ENCODE measurements at regions not wholly inside any gene's neighbourhood (a gene's known extent, or its start where the extent isn't known, plus 50 kb on each side); places are given as distances from the start of the nearest gene placed in this dataset.

DNA sequence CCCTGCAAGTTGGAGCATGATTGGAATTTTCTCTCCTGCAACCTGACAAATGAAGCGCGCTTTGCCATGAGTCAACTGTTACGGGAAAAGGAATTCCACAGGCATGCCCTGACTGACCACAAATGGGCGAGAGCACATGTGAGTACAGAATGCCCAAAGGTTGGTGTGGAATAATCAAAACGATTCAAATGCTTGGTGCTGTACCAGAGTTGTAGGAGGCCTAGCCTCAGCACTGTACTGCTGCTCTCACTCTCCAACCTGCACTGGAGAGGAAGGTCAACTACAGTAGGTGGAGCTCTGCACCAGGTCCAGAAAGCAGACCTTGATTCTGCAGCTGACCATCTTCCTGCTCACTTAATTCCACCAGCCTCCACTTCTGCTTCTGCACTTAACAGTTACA lies 406.9 kb upstream of the ACTBL2 start:
- Histone ChIP-seq H3K9ac (ENCODE audit: low read depth in 1 of 2, low read length in 2 of 2) (no peak overlapping the region), H3K4me1 (ENCODE audit: control insufficient read depth in 4 of 4, insufficient read depth in 4 of 4, low read length in 3 of 4) (no peaks in the 10 kb centered on the region), H3K9me3 (ENCODE audit: control insufficient read depth in 4 of 4, low read length in 3 of 4) (no peaks in the 10 kb centered on the region), H3K27ac (ENCODE audit: low read depth in 1 of 2, low read length in 2 of 2) (no peak overlapping the region), H3K36me3 (ENCODE audit: control insufficient read depth in 4 of 4, insufficient read depth in 3 of 4, low read depth in 1 of 4, low read length in 3 of 4) (no peaks in the 10 kb centered on the region), H3K27me3 (ENCODE audit: control insufficient read depth in 4 of 4, insufficient read depth in 4 of 4, low read length in 3 of 4) (no peaks in the 10 kb centered on the region), H3K4me3 (ENCODE audit: low read depth in 1 of 3, low read length in 3 of 3) (no peak overlapping the region)
- DNase-seq (ENCODE audit: low spot score), result no peak
- 84% methylated on average over 5 of the region's 5 CpGs for WGBS
- TF ChIP-seq GABPA (IDR thresholded peaks at IDR 0.05 in 1 of 2, conservative IDR thresholded peaks at IDR 0.05 in 1 of 2) (no peak), RAD21 (IDR thresholded peaks at IDR 0.05) (peak; percentile 48 to 57)

DNA sequence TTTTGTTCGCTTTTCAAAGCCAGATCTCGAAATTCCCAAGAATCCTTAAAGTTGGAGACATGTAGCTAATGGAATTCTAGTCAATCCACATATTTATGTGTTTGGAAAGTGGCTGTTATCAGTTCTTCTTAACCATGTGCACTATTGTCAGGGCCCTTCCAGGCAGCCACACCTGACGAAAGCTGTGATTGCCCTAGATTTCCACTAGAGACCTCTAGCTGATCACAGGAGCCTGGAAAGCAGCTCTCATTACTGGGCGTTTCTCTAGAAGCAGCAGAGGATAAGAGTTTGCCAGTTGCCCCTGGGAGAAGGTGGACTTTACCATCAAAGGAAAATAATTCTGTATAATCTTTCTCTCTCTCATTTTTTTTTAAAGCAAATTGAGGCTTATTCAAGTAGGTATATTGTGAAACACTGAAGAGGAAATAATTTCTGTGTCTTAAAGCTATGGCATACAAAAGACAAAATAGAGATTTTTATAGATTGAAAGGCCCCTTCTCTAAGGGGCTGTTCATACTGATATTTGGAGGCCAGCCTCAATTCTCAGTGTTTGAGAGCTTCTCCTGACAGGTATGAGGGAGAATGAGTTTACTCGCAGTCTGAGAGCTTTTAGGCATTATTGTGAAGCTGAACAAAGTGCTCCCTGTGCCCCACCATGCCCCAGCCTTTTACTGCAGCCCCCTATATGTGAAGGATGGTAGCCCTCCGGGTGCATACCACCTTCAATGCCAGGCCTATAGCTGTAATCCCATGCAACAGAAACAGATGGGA lies 405.4 kb upstream of the ACTBL2 start:
- TF ChIP-seq HNF4G (IDR thresholded peaks at IDR 0.05) (no peak), SP1 (IDR thresholded peaks at IDR 0.05) (no peak), FOXA1 (IDR thresholded peaks at IDR 0.05) (no peak), TAF1 (conservative IDR thresholded peaks at IDR 0.05) (no peak), NR2F2 (IDR thresholded peaks at IDR 0.05) (no peak), RAD21 (IDR thresholded peaks at IDR 0.05) (peak; percentile 78 to 84)
- TF ChIP-seq, protein P1, sequence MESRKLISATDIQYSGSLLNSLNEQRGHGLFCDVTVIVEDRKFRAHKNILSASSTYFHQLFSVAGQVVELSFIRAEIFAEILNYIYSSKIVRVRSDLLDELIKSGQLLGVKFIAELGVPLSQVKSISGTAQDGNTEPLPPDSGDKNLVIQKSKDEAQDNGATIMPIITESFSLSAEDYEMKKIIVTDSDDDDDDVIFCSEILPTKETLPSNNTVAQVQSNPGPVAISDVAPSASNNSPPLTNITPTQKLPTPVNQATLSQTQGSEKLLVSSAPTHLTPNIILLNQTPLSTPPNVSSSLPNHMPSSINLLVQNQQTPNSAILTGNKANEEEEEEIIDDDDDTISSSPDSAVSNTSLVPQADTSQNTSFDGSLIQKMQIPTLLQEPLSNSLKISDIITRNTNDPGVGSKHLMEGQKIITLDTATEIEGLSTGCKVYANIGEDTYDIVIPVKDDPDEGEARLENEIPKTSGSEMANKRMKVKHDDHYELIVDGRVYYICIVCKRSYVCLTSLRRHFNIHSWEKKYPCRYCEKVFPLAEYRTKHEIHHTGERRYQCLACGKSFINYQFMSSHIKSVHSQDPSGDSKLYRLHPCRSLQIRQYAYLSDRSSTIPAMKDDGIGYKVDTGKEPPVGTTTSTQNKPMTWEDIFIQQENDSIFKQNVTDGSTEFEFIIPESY (IDR thresholded peaks at IDR 0.05), result no peak
- TF ChIP-seq, protein P2, sequence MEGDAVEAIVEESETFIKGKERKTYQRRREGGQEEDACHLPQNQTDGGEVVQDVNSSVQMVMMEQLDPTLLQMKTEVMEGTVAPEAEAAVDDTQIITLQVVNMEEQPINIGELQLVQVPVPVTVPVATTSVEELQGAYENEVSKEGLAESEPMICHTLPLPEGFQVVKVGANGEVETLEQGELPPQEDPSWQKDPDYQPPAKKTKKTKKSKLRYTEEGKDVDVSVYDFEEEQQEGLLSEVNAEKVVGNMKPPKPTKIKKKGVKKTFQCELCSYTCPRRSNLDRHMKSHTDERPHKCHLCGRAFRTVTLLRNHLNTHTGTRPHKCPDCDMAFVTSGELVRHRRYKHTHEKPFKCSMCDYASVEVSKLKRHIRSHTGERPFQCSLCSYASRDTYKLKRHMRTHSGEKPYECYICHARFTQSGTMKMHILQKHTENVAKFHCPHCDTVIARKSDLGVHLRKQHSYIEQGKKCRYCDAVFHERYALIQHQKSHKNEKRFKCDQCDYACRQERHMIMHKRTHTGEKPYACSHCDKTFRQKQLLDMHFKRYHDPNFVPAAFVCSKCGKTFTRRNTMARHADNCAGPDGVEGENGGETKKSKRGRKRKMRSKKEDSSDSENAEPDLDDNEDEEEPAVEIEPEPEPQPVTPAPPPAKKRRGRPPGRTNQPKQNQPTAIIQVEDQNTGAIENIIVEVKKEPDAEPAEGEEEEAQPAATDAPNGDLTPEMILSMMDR (IDR thresholded peaks at IDR 0.05; ENCODE audit: low read depth, low read length, missing input control), result peak; percentile 37
- H3K4me1 ChIP-seq (ENCODE audit: control insufficient read depth in 4 of 4, insufficient read depth in 4 of 4, low read length in 3 of 4), result no peaks in the 10 kb centered on the region
- H3K27ac ChIP-seq (ENCODE audit: low read depth in 1 of 2, low read length in 2 of 2), result no peak overlapping the region
- no peaks in the 10 kb centered on the region for H3K36me3 ChIP-seq (ENCODE audit: control insufficient read depth in 4 of 4, insufficient read depth in 3 of 4, low read depth in 1 of 4, low read length in 3 of 4)
- no peaks in the 10 kb centered on the region for H3K27me3 ChIP-seq (ENCODE audit: control insufficient read depth in 4 of 4, insufficient read depth in 4 of 4, low read length in 3 of 4)
- 69% methylated on average over 6 of the region's 6 CpGs for WGBS
- H3K4me3 ChIP-seq (ENCODE audit: low read depth in 1 of 3, low read length in 3 of 3), result no peak overlapping the region
- no peaks in the 10 kb centered on the region for H3K9me3 ChIP-seq (ENCODE audit: control insufficient read depth in 4 of 4, low read length in 3 of 4)
- DNase-seq (ENCODE audit: low spot score), result no peak
- H3K9ac ChIP-seq (ENCODE audit: low read depth in 1 of 2, low read length in 2 of 2), result no peak overlapping the region

DNA sequence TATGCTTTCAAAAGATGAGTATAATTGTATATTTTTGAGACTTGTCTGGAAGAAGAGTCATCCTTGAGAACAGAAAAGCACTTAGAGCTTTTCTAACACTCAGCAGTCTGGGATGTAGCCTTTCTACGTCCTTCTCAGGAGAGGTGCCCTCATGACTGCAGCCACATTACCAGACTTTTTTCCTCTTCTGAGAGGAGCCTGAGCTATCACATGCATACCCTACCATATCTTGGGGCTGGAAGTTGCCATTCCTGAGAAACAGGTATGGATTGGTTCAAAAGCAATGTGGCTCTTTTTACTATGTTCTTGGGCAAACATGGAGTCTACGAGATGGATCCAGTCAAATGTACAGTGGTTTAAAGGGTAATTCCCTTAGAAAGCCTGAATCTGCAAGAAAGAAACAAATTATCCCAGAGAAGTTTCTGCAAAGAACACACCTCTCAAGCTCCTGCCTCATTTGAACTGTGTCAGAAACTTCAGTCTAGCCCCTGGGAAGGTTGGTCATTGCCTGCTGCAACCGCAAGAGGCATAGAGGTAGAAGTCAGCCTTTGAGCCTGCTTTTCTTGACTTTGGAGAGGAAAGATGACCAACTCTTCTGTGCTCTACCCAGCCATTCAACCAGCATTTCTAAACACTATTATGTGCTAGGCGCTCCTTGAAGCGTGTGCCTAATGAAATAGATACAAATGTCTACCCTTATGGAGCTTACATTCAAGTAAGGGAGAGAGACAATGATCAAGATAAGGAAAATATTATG lies 401.9 kb upstream of the ACTBL2 start:
- WGBS, result 98% methylated on average over 5 of the region's 5 CpGs
- H3K27me3 ChIP-seq (ENCODE audit: control insufficient read depth in 4 of 4, insufficient read depth in 4 of 4, low read length in 3 of 4), result no peaks in the 10 kb centered on the region
- H3K4me1 ChIP-seq (ENCODE audit: control insufficient read depth in 4 of 4, insufficient read depth in 4 of 4, low read length in 3 of 4), result no peaks in the 10 kb centered on the region
- TF ChIP-seq, protein P3, sequence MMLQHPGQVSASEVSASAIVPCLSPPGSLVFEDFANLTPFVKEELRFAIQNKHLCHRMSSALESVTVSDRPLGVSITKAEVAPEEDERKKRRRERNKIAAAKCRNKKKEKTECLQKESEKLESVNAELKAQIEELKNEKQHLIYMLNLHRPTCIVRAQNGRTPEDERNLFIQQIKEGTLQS (IDR thresholded peaks at IDR 0.05), result no peak
- TF ChIP-seq RXRA (IDR thresholded peaks at IDR 0.05) (no peak), FOXA2 (IDR thresholded peaks at IDR 0.05) (no peak), YY1 (IDR thresholded peaks at IDR 0.05) (no peak), NR2F2 (IDR thresholded peaks at IDR 0.05) (no peak), HNF4A (conservative IDR thresholded peaks at IDR 0.05) (no peak), FOXA1 (IDR thresholded peaks at IDR 0.05) (no peak), SP1 (IDR thresholded peaks at IDR 0.05) (no peak), HNF4G (IDR thresholded peaks at IDR 0.05) (no peak), JUND (IDR thresholded peaks at IDR 0.05) (no peak), RAD21 (IDR thresholded peaks at IDR 0.05) (no peak), GABPA (IDR thresholded peaks at IDR 0.05 in 1 of 2, conservative IDR thresholded peaks at IDR 0.05 in 1 of 2) (no peak), EGR1 (IDR thresholded peaks at IDR 0.05; ENCODE audit: low read depth in 2 of 2) (no peak), TAF1 (conservative IDR thresholded peaks at IDR 0.05) (no peak)
- TF ChIP-seq, protein P2 (IDR thresholded peaks at IDR 0.05; ENCODE audit: low read depth, low read length, missing input control), result no peak
- TF ChIP-seq, protein P1 (IDR thresholded peaks at IDR 0.05), result no peak
- TF ChIP-seq, protein P4, sequence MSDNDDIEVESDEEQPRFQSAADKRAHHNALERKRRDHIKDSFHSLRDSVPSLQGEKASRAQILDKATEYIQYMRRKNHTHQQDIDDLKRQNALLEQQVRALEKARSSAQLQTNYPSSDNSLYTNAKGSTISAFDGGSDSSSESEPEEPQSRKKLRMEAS (IDR thresholded peaks at IDR 0.05), result no peak

More for the DNA sequence above, 401.9 kb upstream of the ACTBL2 start:
- H3K4me3 ChIP-seq (ENCODE audit: low read depth in 1 of 3, low read length in 3 of 3), result no peak overlapping the region
- H3K9me3 ChIP-seq (ENCODE audit: control insufficient read depth in 4 of 4, low read length in 3 of 4), result no peaks in the 10 kb centered on the region
- DNase-seq (ENCODE audit: low spot score), result no peak
- no peak overlapping the region for H3K27ac ChIP-seq (ENCODE audit: low read depth in 1 of 2, low read length in 2 of 2)
- H3K36me3 ChIP-seq (ENCODE audit: control insufficient read depth in 4 of 4, insufficient read depth in 3 of 4, low read depth in 1 of 4, low read length in 3 of 4), result no peaks in the 10 kb centered on the region
- H3K9ac ChIP-seq (ENCODE audit: low read depth in 1 of 2, low read length in 2 of 2), result no peak overlapping the region

Measured in liver (tissue), 8 donors.